K562 (cell line): ENCODE measurements at regions not wholly inside any gene's neighbourhood (a gene's known extent, or its start where the extent isn't known, plus 50 kb on each side); places are given as distances from the start of the nearest gene placed in this dataset.

Experiments used
- CTCF ChIP-seq, 3 experiments: IDR thresholded peaks in 2 of 3; conservative IDR thresholded peaks in 1 of 3; 2 replicates each; pipeline ENCODE4 v1.5.1; 2011 to 2012; ENCODE audit warnings: low read length in 3 of 3, mild to moderate bottlenecking in 3 of 3, control low read depth in 2 of 3, improper control_type of control experiment in 1 of 3, inconsistent platforms in 1 of 3, low read depth in 1 of 3, mixed read lengths in 1 of 3, moderate library complexity in 1 of 3; ENCODE audit not compliant: insufficient read depth in 2 of 3
- FOXM1 ChIP-seq, 2 experiments: fragments of 450-650 bp in 1 of 2; sonication (generic) in 1 of 2; formaldehyde crosslinking in 1 of 2; IDR thresholded peaks; 2 replicates each; pipeline versions ENCODE4 v1.6.1 to v1.9.0; 2017 to 2022; ENCODE audit warnings: low read depth in 2 of 2, mild to moderate bottlenecking in 2 of 2, missing genetic modification reagents in 1 of 2, moderate library complexity in 1 of 2
- POLR2A ChIP-seq: fragments of 450-650 bp; conservative IDR thresholded peaks from 2 replicates; pipeline ENCODE4 v1.6.1; 2016
- REST ChIP-seq, 2 experiments: fragments of 450-650 bp; formaldehyde crosslinking in 1 of 2; IDR thresholded peaks; 2 replicates each; pipeline versions ENCODE4 v1.4.0 to v1.6.1; 2014 to 2020; ENCODE audit warnings: mild to moderate bottlenecking in 2 of 2, borderline replicate concordance in 1 of 2, low read depth in 1 of 2
- STAG1 ChIP-seq: sonication (generic); formaldehyde crosslinking; IDR thresholded peaks from 2 replicates; pipeline ENCODE4 v1.5.0; 2020; ENCODE audit warnings: missing genetic modification reagents, borderline replicate concordance
- ZNF224 ChIP-seq: sonication (generic); formaldehyde crosslinking; IDR thresholded peaks from 2 replicates; pipeline ENCODE4 v1.8.0; 2022; ENCODE audit warnings: mild to moderate bottlenecking, missing genetic modification reagents
- TF ChIP-seq, protein P1 (sequence below): fragments of 450-650 bp; IDR thresholded peaks from 2 replicates; pipeline ENCODE4 v1.6.1; 2016; ENCODE audit warnings: borderline replicate concordance

- TF ChIP-seq, protein P1, sequence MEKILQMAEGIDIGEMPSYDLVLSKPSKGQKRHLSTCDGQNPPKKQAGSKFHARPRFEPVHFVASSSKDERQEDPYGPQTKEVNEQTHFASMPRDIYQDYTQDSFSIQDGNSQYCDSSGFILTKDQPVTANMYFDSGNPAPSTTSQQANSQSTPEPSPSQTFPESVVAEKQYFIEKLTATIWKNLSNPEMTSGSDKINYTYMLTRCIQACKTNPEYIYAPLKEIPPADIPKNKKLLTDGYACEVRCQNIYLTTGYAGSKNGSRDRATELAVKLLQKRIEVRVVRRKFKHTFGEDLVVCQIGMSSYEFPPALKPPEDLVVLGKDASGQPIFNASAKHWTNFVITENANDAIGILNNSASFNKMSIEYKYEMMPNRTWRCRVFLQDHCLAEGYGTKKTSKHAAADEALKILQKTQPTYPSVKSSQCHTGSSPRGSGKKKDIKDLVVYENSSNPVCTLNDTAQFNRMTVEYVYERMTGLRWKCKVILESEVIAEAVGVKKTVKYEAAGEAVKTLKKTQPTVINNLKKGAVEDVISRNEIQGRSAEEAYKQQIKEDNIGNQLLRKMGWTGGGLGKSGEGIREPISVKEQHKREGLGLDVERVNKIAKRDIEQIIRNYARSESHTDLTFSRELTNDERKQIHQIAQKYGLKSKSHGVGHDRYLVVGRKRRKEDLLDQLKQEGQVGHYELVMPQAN: no peak
- TF ChIP-seq STAG1: no peak
- no peak for TF ChIP-seq REST (IDR thresholded peaks at IDR 0.05; ENCODE audit: borderline replicate concordance)
- TF ChIP-seq REST (CRISPR knock-in tag; IDR thresholded peaks at IDR 0.05; ENCODE audit: low read depth): no peak
- no peak for TF ChIP-seq CTCF (IDR thresholded peaks at IDR 0.05 in 2 of 3, conservative IDR thresholded peaks at IDR 0.05 in 1 of 3; ENCODE audit: insufficient read depth in 2 of 3, low read depth in 1 of 3, low read length in 3 of 3)
- TF ChIP-seq ZNF224 (CRISPR knock-in tag): no peak
- no peak for TF ChIP-seq FOXM1 (IDR thresholded peaks at IDR 0.05; ENCODE audit: low read depth)
- no peak for TF ChIP-seq FOXM1 (CRISPR knock-in tag; IDR thresholded peaks at IDR 0.05; ENCODE audit: low read depth)
- no peak for TF ChIP-seq POLR2A
Observed at GRCh38 chr5:102603670-102604069, 104.9 kb upstream of the SLCO6A1 start.
